ENCODE measurements at regions not wholly inside any gene's neighbourhood (a gene's known extent, or its start where the extent isn't known, plus 50 kb on each side); places are given as distances from the start of the nearest gene placed in this dataset.

GRCh38 chr5:126267438-126267837, 155.8 kb upstream of the GRAMD2B start:
- no peak for TF ChIP-seq CTCF (IDR thresholded peaks at IDR 0.05; ENCODE audit: insufficient read depth, low read depth, low read length)
- DNase-seq (ENCODE audit: low read depth), result no peak
- H3K4me3 ChIP-seq (ENCODE audit: low read depth, low read length), result no peak overlapping the region

GRCh38 chr5:126268697-126269315, 154.4 kb upstream of the GRAMD2B start:
- no peak for DNase-seq (ENCODE audit: low read depth)
- TF ChIP-seq CTCF (IDR thresholded peaks at IDR 0.05; ENCODE audit: insufficient read depth, low read depth, low read length), result no peak
- no peak overlapping the region for H3K4me3 ChIP-seq (ENCODE audit: low read depth, low read length)

- no peak for TF ChIP-seq CTCF (IDR thresholded peaks at IDR 0.05; ENCODE audit: insufficient read depth, low read depth, low read length)
- no peak overlapping the region for H3K4me3 ChIP-seq (ENCODE audit: low read depth, low read length)
- no peak for DNase-seq (ENCODE audit: low read depth)
Observed at GRCh38 chr5:126269511-126269910, 153.7 kb upstream of the GRAMD2B start.

GRCh38 chr5:126271141-126271540, 152.1 kb upstream of the GRAMD2B start:
- DNase-seq (ENCODE audit: low read depth), result no peak
- H3K4me3 ChIP-seq (ENCODE audit: low read depth, low read length), result no peak overlapping the region
- TF ChIP-seq CTCF (IDR thresholded peaks at IDR 0.05; ENCODE audit: insufficient read depth, low read depth, low read length), result no peak

- no peak overlapping the region for H3K4me3 ChIP-seq (ENCODE audit: low read depth, low read length)
- DNase-seq (ENCODE audit: low read depth), result no peak
- no peak for TF ChIP-seq CTCF (IDR thresholded peaks at IDR 0.05; ENCODE audit: insufficient read depth, low read depth, low read length)
Observed at GRCh38 chr5:126274076-126274762, 149.0 kb upstream of the GRAMD2B start.

- DNase-seq (ENCODE audit: low read depth), result no peak
- no peak overlapping the region for H3K4me3 ChIP-seq (ENCODE audit: low read depth, low read length)
- no peak for TF ChIP-seq CTCF (IDR thresholded peaks at IDR 0.05; ENCODE audit: insufficient read depth, low read depth, low read length)
Observed at GRCh38 chr5:126274763-126275125, 148.5 kb upstream of the GRAMD2B start.

- no peak for TF ChIP-seq CTCF (IDR thresholded peaks at IDR 0.05; ENCODE audit: insufficient read depth, low read depth, low read length)
- no peak overlapping the region for H3K4me3 ChIP-seq (ENCODE audit: low read depth, low read length)
- no peak for DNase-seq (ENCODE audit: low read depth)
Observed at GRCh38 chr5:126277762-126278161, 145.4 kb upstream of the GRAMD2B start.

Measured in fibroblast of villous mesenchyme (primary cell).